Natural killer cell (primary cell): ENCODE measurements at regions not wholly inside any gene's neighbourhood (a gene's known extent, or its start where the extent isn't known, plus 50 kb on each side); places are given as distances from the start of the nearest gene placed in this dataset.

ENCODE experiments used
- ATAC-seq, 3 donors: fragments of 150-1000 bp in 2 of 3; fragments of 200-7000 bp in 1 of 3; cut with Tn5 transposase; 1 replicate in 1 of 3; 2 replicates in 2 of 3; pipeline ENCODE4 v1.10.0; 2021; ENCODE audit warnings: mild to moderate bottlenecking in 2 of 3, moderate library complexity in 2 of 3
- DNase-seq, 2 donors: peaks; one replicate each; pipeline versions ENCODE4 v3.0.0 to v3.0.0-alpha.2; 2013 to 2021; ENCODE audit warnings: mixed read lengths in 1 of 2
- H3K27ac ChIP-seq: one replicate; pipeline ENCODE4 v1.5.1; 2013; ENCODE audit warnings: mild to moderate bottlenecking, low read length
- H3K27me3 ChIP-seq: one replicate; pipeline ENCODE4 v1.6.1; 2013; ENCODE audit warnings: low read length; ENCODE audit not compliant: control insufficient read depth, insufficient read depth
- H3K36me3 ChIP-seq: one replicate; pipeline ENCODE4 v1.6.1; 2013; ENCODE audit warnings: low read length; ENCODE audit not compliant: control insufficient read depth, insufficient read depth
- H3K4me1 ChIP-seq: one replicate; pipeline ENCODE4 v1.6.1; 2013; ENCODE audit warnings: low read length; ENCODE audit not compliant: control insufficient read depth, insufficient read depth
- H3K4me3 ChIP-seq: one replicate; pipeline ENCODE4 v1.5.1; 2013; ENCODE audit warnings: low read length
- H3K9me3 ChIP-seq: one replicate; pipeline ENCODE4 v1.6.1; 2013; ENCODE audit warnings: low read length; ENCODE audit not compliant: control insufficient read depth, insufficient read depth
- H3K27ac Mint-ChIP-seq, 2 donors: one replicate each; pipeline ENCODE4 v1.8.0; 2022; ENCODE audit warnings: mild to moderate bottlenecking in 2 of 2, mixed read lengths in 2 of 2, moderate library complexity in 1 of 2
- H3K27me3 Mint-ChIP-seq, 2 donors: one replicate each; pipeline ENCODE4 v1.8.0; 2022; ENCODE audit warnings: low read depth in 2 of 2, mixed read lengths in 2 of 2
- H3K36me3 Mint-ChIP-seq: one replicate; pipeline ENCODE4 v1.8.0; 2022; ENCODE audit warnings: mixed read lengths
- H3K4me1 Mint-ChIP-seq, 2 donors: one replicate each; pipeline ENCODE4 v1.8.0; 2022; ENCODE audit warnings: mixed read lengths in 2 of 2
- H3K4me3 Mint-ChIP-seq: one replicate; pipeline ENCODE4 v1.8.0; 2022; ENCODE audit warnings: mild to moderate bottlenecking, moderate library complexity, mixed read lengths
- H3K9me3 Mint-ChIP-seq, 2 donors: one replicate each; pipeline ENCODE4 v1.8.0; 2022; ENCODE audit warnings: mixed read lengths in 2 of 2
- WGBS: methylation state at CpG from one replicate; pipeline ENCODE4 v1.1.7; 2013; ENCODE audit warnings: missing lambda C conversion rate; ENCODE audit not compliant: insufficient coverage; 5-methylcytosine and 5-hydroxymethylcytosine counted together
- intact Hi-C: fragments of 100-400 bp; cut with micrococcal nuclease; formaldehyde crosslinking; loops from one replicate; pipeline ENCODE4 v1.14.2; 2022
- TF ChIP-seq, protein P1 (sequence below): fragments of 200-600 bp; IDR thresholded peaks from one replicate; pipeline ENCODE4 v1.8.0; 2022; ENCODE audit warnings: antibody characterized with exemption

- Mint-ChIP-seq H3K27ac (no peak overlapping the region), H3K9me3 (no peaks in the 10 kb centered on the region), H3K27me3 (no peaks in the 10 kb centered on the region), H3K36me3 (no peaks in the 10 kb centered on the region), H3K4me3 (no peak overlapping the region), H3K4me1 (no peaks in the 10 kb centered on the region)
- DNase-seq (no peak), ATAC-seq (no peak)
- Histone ChIP-seq H3K27me3 (no peaks in the 10 kb centered on the region), H3K4me1 (peaks cover under 1% of the 10 kb centered on the region), H3K36me3 (no peaks in the 10 kb centered on the region), H3K27ac (no peak overlapping the region), H3K9me3 (no peaks in the 10 kb centered on the region), H3K4me3 (no peak overlapping the region)
- TF ChIP-seq, protein P1, sequence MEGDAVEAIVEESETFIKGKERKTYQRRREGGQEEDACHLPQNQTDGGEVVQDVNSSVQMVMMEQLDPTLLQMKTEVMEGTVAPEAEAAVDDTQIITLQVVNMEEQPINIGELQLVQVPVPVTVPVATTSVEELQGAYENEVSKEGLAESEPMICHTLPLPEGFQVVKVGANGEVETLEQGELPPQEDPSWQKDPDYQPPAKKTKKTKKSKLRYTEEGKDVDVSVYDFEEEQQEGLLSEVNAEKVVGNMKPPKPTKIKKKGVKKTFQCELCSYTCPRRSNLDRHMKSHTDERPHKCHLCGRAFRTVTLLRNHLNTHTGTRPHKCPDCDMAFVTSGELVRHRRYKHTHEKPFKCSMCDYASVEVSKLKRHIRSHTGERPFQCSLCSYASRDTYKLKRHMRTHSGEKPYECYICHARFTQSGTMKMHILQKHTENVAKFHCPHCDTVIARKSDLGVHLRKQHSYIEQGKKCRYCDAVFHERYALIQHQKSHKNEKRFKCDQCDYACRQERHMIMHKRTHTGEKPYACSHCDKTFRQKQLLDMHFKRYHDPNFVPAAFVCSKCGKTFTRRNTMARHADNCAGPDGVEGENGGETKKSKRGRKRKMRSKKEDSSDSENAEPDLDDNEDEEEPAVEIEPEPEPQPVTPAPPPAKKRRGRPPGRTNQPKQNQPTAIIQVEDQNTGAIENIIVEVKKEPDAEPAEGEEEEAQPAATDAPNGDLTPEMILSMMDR: no peak
- intact Hi-C loops: loop anchor here (10.0 kb wide), 1 partner anchor 723 kb away; no protein-coding TSS in a partner anchor
- 93% methylated on average over 2 of the region's 2 CpGs for WGBS
Observed at GRCh38 chr2:190807886-190808285, 72.7 kb upstream of the GLS start.

GRCh38 chr2:190809139-190809764 lies 71.4 kb upstream of the GLS start:
- H3K4me3 ChIP-seq: no peak overlapping the region
- no peaks in the 10 kb centered on the region for H3K27me3 Mint-ChIP-seq
- no peaks in the 10 kb centered on the region for H3K9me3 ChIP-seq
- WGBS: 95% methylated on average over 5 of the region's 5 CpGs
- DNase-seq (no peak), ATAC-seq (no peak)
- H3K27me3 ChIP-seq: no peaks in the 10 kb centered on the region
- TF ChIP-seq, protein P1: no peak
- no peak overlapping the region for H3K4me3 Mint-ChIP-seq
- H3K4me1 Mint-ChIP-seq: peaks cover 10 to 11% of the 10 kb centered on the region in 2 donors
- intact Hi-C loops: loop anchor here (10.0 kb wide), 1 partner anchor 724 kb away; no protein-coding TSS in a partner anchor
- no peak overlapping the region for H3K27ac Mint-ChIP-seq
- no peaks in the 10 kb centered on the region for H3K36me3 ChIP-seq
- H3K4me1 ChIP-seq: peaks cover 5% of the 10 kb centered on the region
- H3K27ac ChIP-seq: no peak overlapping the region
- no peaks in the 10 kb centered on the region for H3K36me3 Mint-ChIP-seq
- H3K9me3 Mint-ChIP-seq: no peaks in the 10 kb centered on the region

GRCh38 chr2:190809876-190810525 lies 70.6 kb upstream of the GLS start:
- TF ChIP-seq, protein P1: no peak
- H3K27ac ChIP-seq: no peak overlapping the region
- H3K27me3 ChIP-seq: no peaks in the 10 kb centered on the region
- H3K4me3 Mint-ChIP-seq: no peak overlapping the region
- intact Hi-C loops: loop anchor here (10.0 kb wide), 1 partner anchor 725 kb away; no protein-coding TSS in a partner anchor
- WGBS: 71% methylated on average over 4 of the region's 4 CpGs
- no peaks in the 10 kb centered on the region for H3K9me3 Mint-ChIP-seq
- H3K27ac Mint-ChIP-seq: no peak overlapping the region
- no peaks in the 10 kb centered on the region for H3K36me3 Mint-ChIP-seq
- no peaks in the 10 kb centered on the region for H3K36me3 ChIP-seq
- ATAC-seq: no peak
- H3K9me3 ChIP-seq: no peaks in the 10 kb centered on the region
- no peak overlapping the region for H3K4me3 ChIP-seq
- no peaks in the 10 kb centered on the region for H3K27me3 Mint-ChIP-seq
- H3K4me1 ChIP-seq: peaks cover 5% of the 10 kb centered on the region
- DNase-seq: no peak
- peaks cover 13 to 14% of the 10 kb centered on the region in 2 donors for H3K4me1 Mint-ChIP-seq
